ENCODE measurements at regions not wholly inside any gene's neighbourhood (a gene's known extent, or its start where the extent isn't known, plus 50 kb on each side); places are given as distances from the start of the nearest gene placed in this dataset.

DNA sequence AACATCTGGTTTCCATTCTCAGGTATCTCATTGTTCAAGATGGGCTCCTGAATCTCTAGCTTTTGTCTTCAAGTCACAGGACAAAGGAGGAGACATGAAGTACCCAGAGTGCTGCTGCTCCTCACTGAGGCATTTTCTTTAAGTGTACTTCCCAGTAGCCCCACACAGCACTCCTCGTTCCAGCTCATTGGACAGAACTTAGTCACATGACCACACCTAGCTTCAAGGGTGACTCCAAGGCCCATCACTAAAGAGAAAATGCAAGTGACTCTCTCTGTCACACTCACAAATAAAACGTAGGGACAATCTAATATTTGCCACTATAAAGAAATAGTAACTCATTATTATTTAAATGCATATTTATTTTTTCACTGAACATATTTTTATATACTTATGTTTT is 58.3 kb upstream of the NEUROD6 start:
- Histone ChIP-seq H3K4me1 (ENCODE audit: control insufficient read depth in 4 of 4, insufficient read depth in 4 of 4, low read length in 3 of 4) (no peaks in the 10 kb centered on the region), H3K36me3 (ENCODE audit: control insufficient read depth in 4 of 4, insufficient read depth in 3 of 4, low read depth in 1 of 4, low read length in 3 of 4) (no peaks in the 10 kb centered on the region), H3K9me3 (ENCODE audit: control insufficient read depth in 4 of 4, low read length in 3 of 4) (no peaks in the 10 kb centered on the region), H3K27me3 (ENCODE audit: control insufficient read depth in 4 of 4, insufficient read depth in 4 of 4, low read length in 3 of 4) (no peaks in the 10 kb centered on the region), H3K9ac (ENCODE audit: low read depth in 1 of 2, low read length in 2 of 2) (no peak overlapping the region), H3K27ac (ENCODE audit: low read depth in 1 of 2, low read length in 2 of 2) (no peak overlapping the region), H3K4me3 (ENCODE audit: low read depth in 1 of 3, low read length in 3 of 3) (no peak overlapping the region)
- no peak for DNase-seq (ENCODE audit: low spot score)
- WGBS: 66% methylated on average over 2 of the region's 2 CpGs
- TF ChIP-seq JUND (IDR thresholded peaks at IDR 0.05): no peak
- TF ChIP-seq RXRA (IDR thresholded peaks at IDR 0.05): no peak
- TF ChIP-seq YY1 (IDR thresholded peaks at IDR 0.05): no peak
- TF ChIP-seq REST (IDR thresholded peaks at IDR 0.05): no peak
- TF ChIP-seq MAX (IDR thresholded peaks at IDR 0.05): no peak
- TF ChIP-seq NR2F2 (IDR thresholded peaks at IDR 0.05): no peak
- no peak for TF ChIP-seq GABPA (IDR thresholded peaks at IDR 0.05 in 1 of 2, conservative IDR thresholded peaks at IDR 0.05 in 1 of 2)
- TF ChIP-seq, protein P1, sequence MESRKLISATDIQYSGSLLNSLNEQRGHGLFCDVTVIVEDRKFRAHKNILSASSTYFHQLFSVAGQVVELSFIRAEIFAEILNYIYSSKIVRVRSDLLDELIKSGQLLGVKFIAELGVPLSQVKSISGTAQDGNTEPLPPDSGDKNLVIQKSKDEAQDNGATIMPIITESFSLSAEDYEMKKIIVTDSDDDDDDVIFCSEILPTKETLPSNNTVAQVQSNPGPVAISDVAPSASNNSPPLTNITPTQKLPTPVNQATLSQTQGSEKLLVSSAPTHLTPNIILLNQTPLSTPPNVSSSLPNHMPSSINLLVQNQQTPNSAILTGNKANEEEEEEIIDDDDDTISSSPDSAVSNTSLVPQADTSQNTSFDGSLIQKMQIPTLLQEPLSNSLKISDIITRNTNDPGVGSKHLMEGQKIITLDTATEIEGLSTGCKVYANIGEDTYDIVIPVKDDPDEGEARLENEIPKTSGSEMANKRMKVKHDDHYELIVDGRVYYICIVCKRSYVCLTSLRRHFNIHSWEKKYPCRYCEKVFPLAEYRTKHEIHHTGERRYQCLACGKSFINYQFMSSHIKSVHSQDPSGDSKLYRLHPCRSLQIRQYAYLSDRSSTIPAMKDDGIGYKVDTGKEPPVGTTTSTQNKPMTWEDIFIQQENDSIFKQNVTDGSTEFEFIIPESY (IDR thresholded peaks at IDR 0.05): no peak
- TF ChIP-seq SP1 (IDR thresholded peaks at IDR 0.05): no peak
- no peak for TF ChIP-seq RAD21 (IDR thresholded peaks at IDR 0.05)
- TF ChIP-seq EGR1 (IDR thresholded peaks at IDR 0.05; ENCODE audit: low read depth in 2 of 2): no peak
- no peak for TF ChIP-seq FOXA2 (IDR thresholded peaks at IDR 0.05)
- no peak for TF ChIP-seq FOXA1 (IDR thresholded peaks at IDR 0.05)
- no peak for TF ChIP-seq CTCF (IDR thresholded peaks at IDR 0.05; ENCODE audit: low read depth, low read length, missing input control)
- no peak for TF ChIP-seq ATF3 (IDR thresholded peaks at IDR 0.05)
- no peak for TF ChIP-seq HNF4G (IDR thresholded peaks at IDR 0.05)
- no peak for TF ChIP-seq HNF4A (conservative IDR thresholded peaks at IDR 0.05)
- TF ChIP-seq TAF1 (conservative IDR thresholded peaks at IDR 0.05): no peak

Data from liver (tissue), 8 donors.